Astrocyte (in vitro differentiated cells and primary cell): ENCODE measurements at regions not wholly inside any gene's neighbourhood (a gene's known extent, or its start where the extent isn't known, plus 50 kb on each side); places are given as distances from the start of the nearest gene placed in this dataset.

Source experiments
- DNase-seq: peaks from one replicate; pipeline ENCODE4 v3.0.0-alpha.2; 2010; ENCODE audit warnings: low read depth
- FAIRE-seq: peaks from 2 replicates; lab custom pipeline; 2011; peaks lifted over from hg19 to GRCh38; lab: Jason Lieb, UNC
- H2AFZ ChIP-seq: 2 replicates; pipeline ENCODE4 v1.6.0; 2012; ENCODE audit warnings: low read depth, low read length, inconsistent platforms
- H3K27ac ChIP-seq: 2 replicates; pipeline ENCODE4 v1.5.1; 2011; ENCODE audit warnings: low read depth, low read length, inconsistent platforms
- H3K27me3 ChIP-seq: 2 replicates; pipeline ENCODE4 v1.6.0; 2011; ENCODE audit warnings: low read length, inconsistent platforms; ENCODE audit not compliant: insufficient read depth
- H3K36me3 ChIP-seq: 2 replicates; pipeline ENCODE4 v1.5.1; 2011; ENCODE audit warnings: low read length, inconsistent platforms; ENCODE audit not compliant: insufficient read depth
- H3K4me1 ChIP-seq: 2 replicates; pipeline ENCODE4 v1.5.1; 2011; ENCODE audit warnings: low read length, inconsistent platforms; ENCODE audit not compliant: insufficient read depth
- H3K4me2 ChIP-seq: 2 replicates; pipeline ENCODE4 v1.6.0; 2012; ENCODE audit warnings: low read length, inconsistent platforms
- H3K4me3 ChIP-seq: 2 replicates; pipeline ENCODE4 v1.5.1; 2011; ENCODE audit warnings: low read depth, mild to moderate bottlenecking, low read length, inconsistent platforms; ENCODE audit not compliant: insufficient read depth
- H3K79me2 ChIP-seq: 2 replicates; pipeline ENCODE4 v1.6.0; 2012; ENCODE audit warnings: mild to moderate bottlenecking, low read length, inconsistent platforms; ENCODE audit not compliant: insufficient read depth
- H3K9ac ChIP-seq: 2 replicates; pipeline ENCODE4 v1.6.0; 2012; ENCODE audit warnings: mild to moderate bottlenecking, low read length, inconsistent platforms
- H3K9me3 ChIP-seq: 2 replicates; pipeline ENCODE4 v1.5.1; 2012; ENCODE audit warnings: low read depth, mild to moderate bottlenecking, low read length, inconsistent platforms; ENCODE audit not compliant: insufficient read depth
- H4K20me1 ChIP-seq: 2 replicates; pipeline ENCODE4 v1.6.0; 2012; ENCODE audit warnings: low read length, inconsistent platforms; ENCODE audit not compliant: insufficient read depth
- H3K27ac Mint-ChIP-seq: one replicate; pipeline ENCODE4 v1.8.0; 2021; ENCODE audit warnings: mild to moderate bottlenecking, mixed read lengths; ENCODE audit not compliant: unreplicated experiment
- H3K27me3 Mint-ChIP-seq: one replicate; pipeline ENCODE4 v1.8.0; 2021; ENCODE audit warnings: low read depth, mixed read lengths; ENCODE audit not compliant: unreplicated experiment
- H3K36me3 Mint-ChIP-seq: one replicate; pipeline ENCODE4 v1.8.0; 2021; ENCODE audit warnings: low read depth, mixed read lengths; ENCODE audit not compliant: unreplicated experiment
- H3K4me1 Mint-ChIP-seq: one replicate; pipeline ENCODE4 v1.8.0; 2021; ENCODE audit warnings: low read depth, mixed read lengths; ENCODE audit not compliant: unreplicated experiment
- H3K4me3 Mint-ChIP-seq: one replicate; pipeline ENCODE4 v1.8.0; 2021; ENCODE audit warnings: mild to moderate bottlenecking, moderate library complexity, mixed read lengths; ENCODE audit not compliant: unreplicated experiment
- H3K9me3 Mint-ChIP-seq: one replicate; pipeline ENCODE4 v1.8.0; 2021; ENCODE audit warnings: mild to moderate bottlenecking, mixed read lengths; ENCODE audit not compliant: unreplicated experiment
- CTCF ChIP-seq: IDR thresholded peaks from 2 replicates; pipeline ENCODE4 v1.5.1; 2011; ENCODE audit warnings: low read depth, mild to moderate bottlenecking, inconsistent platforms, low read length, moderate library complexity; ENCODE audit not compliant: insufficient read depth
- EZH2 ChIP-seq: IDR thresholded peaks from 2 replicates; pipeline ENCODE4 v1.6.1; 2012; ENCODE audit warnings: mild to moderate bottlenecking, low read length, inconsistent platforms; ENCODE audit not compliant: insufficient read depth

GRCh38 chr12:5232826-5233500 lies 189.3 kb downstream of the KCNA5 start:
- no peak for TF ChIP-seq EZH2
- Histone ChIP-seq H2AFZ (no peak overlapping the region), H3K9ac (no peak overlapping the region), H3K4me1 (no peaks in the 10 kb centered on the region), H3K9me3 (no peaks in the 10 kb centered on the region), H3K4me2 (no peak overlapping the region), H3K4me3 (no peak overlapping the region), H4K20me1 (no peaks in the 10 kb centered on the region), H3K79me2 (no peaks in the 10 kb centered on the region), H3K36me3 (no peaks in the 10 kb centered on the region), H3K27me3 (peaks cover 3% of the 10 kb centered on the region), H3K27ac (no peak overlapping the region)
- FAIRE-seq (no peak), DNase-seq (no peak)
- peaks cover 10% of the 10 kb centered on the region for H3K4me1 Mint-ChIP-seq
- no peak overlapping the region for H3K27ac Mint-ChIP-seq
- peaks cover 36% of the 10 kb centered on the region for H3K27me3 Mint-ChIP-seq
- no peaks in the 10 kb centered on the region for H3K36me3 Mint-ChIP-seq
- H3K9me3 Mint-ChIP-seq, result peaks cover 2% of the 10 kb centered on the region
- H3K4me3 Mint-ChIP-seq, result no peak overlapping the region

- H3K27ac Mint-ChIP-seq, result no peak overlapping the region
- DNase-seq, result no peak
- H4K20me1 ChIP-seq, result no peaks in the 10 kb centered on the region
- peaks cover 47% of the 10 kb centered on the region for H3K27me3 Mint-ChIP-seq
- no peak overlapping the region for H3K9ac ChIP-seq
- peaks cover 3% of the 10 kb centered on the region for H3K9me3 Mint-ChIP-seq
- FAIRE-seq, result no peak
- H2AFZ ChIP-seq, result no peak overlapping the region
- no peak overlapping the region for H3K4me3 Mint-ChIP-seq
- no peaks in the 10 kb centered on the region for H3K36me3 ChIP-seq
- no peaks in the 10 kb centered on the region for H3K79me2 ChIP-seq
- H3K9me3 ChIP-seq, result no peaks in the 10 kb centered on the region
- H3K4me1 Mint-ChIP-seq, result no peaks in the 10 kb centered on the region
- no peak overlapping the region for H3K27ac ChIP-seq
- peaks cover 3% of the 10 kb centered on the region for H3K27me3 ChIP-seq
- no peaks in the 10 kb centered on the region for H3K4me1 ChIP-seq
- H3K4me3 ChIP-seq, result no peak overlapping the region
- H3K4me2 ChIP-seq, result no peak overlapping the region
- H3K36me3 Mint-ChIP-seq, result no peaks in the 10 kb centered on the region
- TF ChIP-seq EZH2 (no peak), CTCF (no peak)
Observed at GRCh38 chr12:5236022-5236640, 192.5 kb downstream of the KCNA5 start.

DNA sequence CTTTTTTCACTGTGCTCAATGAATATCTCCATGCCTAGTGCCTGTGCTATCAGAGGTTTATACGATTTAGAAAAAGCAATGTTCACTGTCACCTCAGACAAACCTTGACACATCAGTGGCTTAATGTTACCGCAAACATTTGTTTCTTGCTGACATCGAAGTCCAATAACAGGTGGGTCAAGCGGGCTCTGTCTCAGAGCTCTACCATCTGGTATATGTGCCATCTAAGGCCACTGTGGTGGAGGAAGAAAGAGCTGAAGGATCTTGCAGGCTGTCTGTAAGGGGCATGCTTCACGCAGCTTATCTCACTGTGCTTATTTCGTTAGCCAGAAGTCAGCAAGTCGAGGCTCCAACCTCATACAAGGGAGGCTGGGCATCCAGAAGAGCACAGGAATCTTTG lies 189.5 kb upstream of the NTF3 start:
- Histone ChIP-seq H3K36me3 (no peaks in the 10 kb centered on the region), H3K27ac (no peak overlapping the region), H3K9ac (no peak overlapping the region), H3K79me2 (no peaks in the 10 kb centered on the region), H3K4me3 (no peak overlapping the region), H4K20me1 (no peaks in the 10 kb centered on the region), H3K27me3 (no peaks in the 10 kb centered on the region), H3K9me3 (no peaks in the 10 kb centered on the region), H3K4me2 (no peak overlapping the region), H3K4me1 (no peaks in the 10 kb centered on the region), H2AFZ (no peak overlapping the region)
- H3K27me3 Mint-ChIP-seq, result peaks cover 29% of the 10 kb centered on the region
- H3K4me3 Mint-ChIP-seq, result no peak overlapping the region
- no peak for TF ChIP-seq EZH2
- H3K36me3 Mint-ChIP-seq, result no peaks in the 10 kb centered on the region
- H3K4me1 Mint-ChIP-seq, result peaks cover 22% of the 10 kb centered on the region
- H3K27ac Mint-ChIP-seq, result no peak overlapping the region
- peaks cover 3% of the 10 kb centered on the region for H3K9me3 Mint-ChIP-seq
- no peak for DNase-seq
- FAIRE-seq, result no peak
